Dermis blood vessel endothelial cell (primary cell): ENCODE measurements at regions not wholly inside any gene's neighbourhood (a gene's known extent, or its start where the extent isn't known, plus 50 kb on each side); places are given as distances from the start of the nearest gene placed in this dataset.

Source experiments
- DNase-seq: peaks from one replicate; pipeline ENCODE4 v3.0.0; 2010

DNA sequence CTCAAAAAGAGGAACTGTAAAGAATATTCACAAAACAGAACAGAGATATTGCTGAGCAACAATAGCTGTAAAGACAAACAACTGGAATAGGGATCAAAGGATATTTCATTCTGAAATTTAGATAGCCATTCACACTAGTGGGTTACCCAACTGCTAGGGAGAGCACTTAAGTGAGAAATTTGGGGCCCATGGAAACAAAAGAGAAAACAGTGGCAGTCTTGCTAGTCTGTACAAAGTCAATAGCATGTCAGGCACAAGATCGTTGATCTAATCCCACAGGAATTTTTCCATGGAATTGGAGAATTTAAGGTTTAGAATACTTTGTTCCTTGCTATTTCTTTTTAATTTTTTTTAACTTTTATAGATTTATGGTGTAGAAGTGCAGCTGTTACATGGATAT, 467.0 kb downstream of the PCDH18 start:
- no peak for DNase-seq

DNA sequence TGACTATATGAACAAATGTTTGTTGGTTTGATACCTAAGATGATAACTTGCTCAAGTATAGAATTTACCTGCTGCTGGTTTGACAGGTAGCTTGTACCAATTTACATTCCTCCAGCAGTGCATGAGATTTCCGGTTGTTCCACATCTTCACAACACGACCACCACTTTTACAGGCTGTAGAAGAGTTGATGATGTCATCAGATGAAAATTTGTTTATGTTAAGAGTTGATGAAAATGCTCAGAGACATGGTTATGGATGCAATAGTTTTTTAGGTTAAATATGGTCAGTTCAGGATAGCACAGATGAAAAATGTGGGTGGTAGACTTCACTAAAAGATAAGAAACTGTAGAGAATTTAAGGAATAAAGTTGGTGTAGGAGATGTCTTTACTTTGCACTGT, 468.3 kb downstream of the PCDH18 start:
- no peak for DNase-seq

DNA sequence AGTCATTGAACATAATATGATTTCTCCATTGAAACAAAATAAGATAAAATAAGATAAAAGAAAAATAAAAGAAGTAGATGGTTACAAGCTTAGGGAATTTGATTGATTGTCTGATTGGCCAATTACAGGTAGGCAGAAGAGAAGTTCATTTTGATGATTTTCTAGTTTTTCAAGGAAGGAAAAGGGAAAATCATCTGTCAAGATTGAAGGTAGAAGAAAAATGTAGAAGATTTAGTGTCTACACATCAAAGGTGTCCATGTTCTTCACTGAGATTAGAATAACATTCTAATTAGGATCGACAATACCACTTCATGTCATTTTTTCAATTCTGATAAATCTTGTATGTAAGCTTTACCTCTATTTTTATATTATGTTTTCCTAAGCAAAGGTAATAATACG, 489.1 kb downstream of the PCDH18 start:
- no peak for DNase-seq

DNA sequence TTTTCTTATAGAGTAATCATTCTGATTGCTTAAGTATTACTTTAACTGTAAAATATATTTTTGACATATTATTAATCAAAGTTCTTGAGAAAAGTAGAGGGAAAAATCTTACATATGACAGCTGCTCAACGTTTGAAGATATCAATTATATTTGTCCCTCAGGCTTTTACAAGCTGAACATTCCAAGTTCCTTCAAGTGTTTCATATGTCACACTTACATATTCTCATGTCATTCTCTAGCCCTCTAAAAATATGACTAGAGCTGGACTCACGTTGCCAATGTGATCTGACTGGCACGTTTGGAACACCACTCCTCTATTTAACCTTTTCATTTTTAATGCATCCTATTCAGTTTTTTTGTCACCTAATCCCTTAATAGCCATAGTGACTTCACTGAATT, 492.9 kb downstream of the PCDH18 start:
- DNase-seq, result no peak

DNA sequence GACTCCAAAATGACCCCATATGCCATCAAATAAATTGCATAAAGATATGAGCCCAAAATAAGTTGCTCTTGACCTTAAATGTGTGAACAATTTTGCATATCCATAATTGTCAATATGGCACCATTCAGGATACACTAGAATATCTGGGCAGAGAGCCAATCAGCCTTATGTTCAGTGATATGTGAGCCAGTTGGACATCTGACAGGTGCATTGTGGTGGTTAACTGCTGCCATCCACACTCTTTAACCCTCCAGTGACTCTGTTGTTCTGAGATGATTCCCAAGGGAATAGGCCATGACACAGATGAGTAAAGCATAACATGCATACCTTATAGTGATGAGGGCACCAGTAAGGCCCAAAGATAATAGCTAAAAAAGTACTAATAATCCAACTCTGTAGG, 500.1 kb downstream of the PCDH18 start:
- no peak for DNase-seq

DNA sequence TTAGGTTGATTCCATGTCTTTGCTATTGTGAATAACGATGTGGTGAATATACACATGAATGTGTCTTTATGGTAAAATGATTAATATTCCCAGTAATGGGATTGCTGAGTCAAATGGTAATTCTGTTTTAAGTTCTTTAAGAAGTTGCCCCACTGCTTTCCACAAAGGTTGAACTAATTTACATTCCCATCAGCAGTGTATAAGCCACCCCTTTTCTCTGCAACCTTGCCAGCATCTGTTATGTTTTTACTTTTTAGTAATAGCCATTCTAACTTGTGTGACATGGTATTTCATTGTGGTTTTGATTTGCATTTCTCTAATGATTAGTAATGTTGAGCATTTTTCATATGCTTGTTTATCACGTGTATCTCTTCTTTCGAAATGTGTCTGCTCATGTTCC, 503.3 kb downstream of the PCDH18 start:
- DNase-seq, result no peak

DNA sequence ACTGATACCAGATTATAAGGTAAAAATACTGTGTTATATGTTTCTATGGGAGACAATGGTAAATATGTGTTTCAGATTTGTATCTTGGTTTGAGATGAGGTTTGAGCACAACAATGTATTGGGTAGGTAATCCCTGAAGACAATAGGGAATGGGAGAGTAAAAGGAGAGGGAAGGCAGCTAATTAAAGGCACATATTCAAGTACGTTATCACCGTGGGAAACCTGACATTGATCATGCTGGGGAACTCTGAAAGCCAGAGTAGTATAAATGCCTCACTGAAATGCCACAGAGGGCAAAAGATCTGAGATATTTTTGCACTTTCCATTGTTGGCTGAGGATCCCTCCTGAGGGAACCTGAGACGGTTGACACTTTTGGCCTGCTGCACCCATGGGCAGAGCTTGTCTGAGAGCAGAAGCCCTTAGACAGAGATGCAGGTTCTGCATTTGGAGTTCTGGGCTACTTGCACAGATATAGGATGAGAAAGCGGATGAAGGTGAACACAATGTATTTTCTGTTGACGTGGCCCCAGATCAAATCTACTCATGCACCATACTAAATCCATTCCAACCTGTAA, 506.7 kb downstream of the PCDH18 start:
- no peak for DNase-seq

DNA sequence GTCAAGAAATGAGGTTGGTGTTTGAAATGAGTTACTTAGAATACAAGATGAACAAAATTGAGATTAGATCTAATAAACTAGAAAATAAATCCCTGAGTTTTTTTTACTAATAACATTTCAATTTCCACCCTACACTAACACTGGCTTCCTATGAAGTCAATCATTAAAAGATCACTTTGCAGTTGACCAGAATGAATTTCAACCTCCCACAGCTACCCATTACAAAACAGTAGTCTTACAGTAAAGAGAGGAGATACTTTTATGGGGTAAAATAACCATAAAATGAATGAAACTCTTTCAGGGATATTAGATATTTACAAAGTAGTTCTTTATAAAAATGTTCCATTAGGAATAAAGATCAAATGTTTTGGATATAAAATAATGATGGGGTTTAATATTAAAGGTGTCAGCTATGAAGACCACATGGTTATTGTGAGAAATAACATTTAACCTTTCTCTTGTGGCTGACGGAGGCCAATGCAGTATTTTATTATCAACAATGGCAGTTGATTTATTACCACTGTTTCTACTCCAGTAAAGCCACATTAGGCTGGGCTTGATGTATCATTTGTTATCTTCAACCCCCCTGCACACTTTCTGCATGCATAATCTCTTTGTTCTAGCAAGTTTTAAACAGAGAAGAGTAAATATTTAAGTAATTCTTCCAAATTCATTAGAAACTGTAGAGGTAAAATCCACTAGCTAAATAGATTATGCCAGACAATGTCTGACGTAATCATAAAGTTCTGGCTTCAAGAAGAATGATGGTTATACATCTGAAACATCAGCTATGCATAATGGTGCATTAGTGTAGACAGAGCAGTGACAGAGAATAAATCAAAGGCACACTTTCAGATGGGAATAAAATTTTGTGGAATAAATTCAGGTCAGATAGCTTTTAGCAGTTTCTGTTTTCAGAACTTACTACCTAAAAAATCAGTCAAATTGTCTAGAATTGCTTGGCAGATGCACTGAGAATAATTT, 516.6 kb downstream of the PCDH18 start:
- DNase-seq, result no peak

DNA sequence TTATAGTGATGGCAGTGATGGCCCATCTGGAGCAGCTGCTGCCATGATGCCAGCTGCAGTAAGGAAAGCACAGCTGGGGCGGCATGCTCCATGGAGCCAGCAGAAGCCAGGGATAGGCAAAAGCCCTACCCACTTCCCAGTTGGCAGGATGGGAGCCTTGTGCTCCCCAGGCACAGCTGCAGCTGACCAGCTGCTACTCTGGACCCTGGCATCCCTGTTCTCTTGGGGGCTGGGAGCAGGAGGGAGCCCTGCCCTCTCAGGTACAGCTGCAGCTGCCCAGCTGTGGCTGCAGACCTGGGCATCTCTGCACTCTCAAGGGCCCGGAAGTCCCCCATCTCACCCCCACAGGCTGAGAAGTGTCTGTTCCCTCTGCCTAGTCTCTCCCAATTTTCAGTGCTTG, 531.9 kb downstream of the PCDH18 start:
- DNase-seq, result no peak

DNA sequence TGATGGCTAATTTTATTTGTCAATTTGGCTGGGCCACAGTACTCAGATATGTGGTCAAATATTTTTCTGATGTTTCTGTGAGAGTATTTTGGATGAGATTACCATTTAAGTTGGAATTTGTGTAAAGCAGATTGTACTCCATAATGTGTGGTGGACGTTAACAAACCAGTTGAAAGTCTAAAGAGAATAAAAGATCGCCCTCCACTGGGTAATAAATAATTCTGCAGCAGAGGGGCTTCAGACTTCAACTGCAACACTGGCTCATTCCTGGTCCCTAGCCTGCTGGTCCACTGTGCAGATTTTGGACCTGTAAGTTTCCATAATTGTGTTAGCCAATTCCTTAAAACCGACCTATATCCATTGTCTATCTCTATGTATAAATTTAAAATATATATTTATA, 540.3 kb downstream of the PCDH18 start:
- no peak for DNase-seq

DNA sequence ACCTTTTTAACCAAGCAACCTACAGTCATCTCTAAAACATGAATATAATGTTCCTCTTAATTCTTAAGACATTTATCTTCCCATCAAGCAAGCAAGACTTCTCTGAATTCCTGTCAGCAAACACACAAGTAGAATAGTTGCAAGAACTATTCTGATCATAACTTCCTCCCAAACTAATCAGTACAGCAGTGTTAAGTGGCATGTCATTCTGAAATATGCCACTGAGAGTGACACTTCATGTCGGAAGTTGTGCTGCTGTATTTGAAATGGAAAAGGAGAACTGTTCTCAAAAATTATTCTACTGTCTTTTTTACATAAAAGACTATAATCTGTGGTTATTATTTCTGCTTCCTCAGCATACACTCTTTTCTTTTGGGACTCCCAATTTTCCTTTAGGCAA, 546.6 kb downstream of the PCDH18 start:
- no peak for DNase-seq

DNA sequence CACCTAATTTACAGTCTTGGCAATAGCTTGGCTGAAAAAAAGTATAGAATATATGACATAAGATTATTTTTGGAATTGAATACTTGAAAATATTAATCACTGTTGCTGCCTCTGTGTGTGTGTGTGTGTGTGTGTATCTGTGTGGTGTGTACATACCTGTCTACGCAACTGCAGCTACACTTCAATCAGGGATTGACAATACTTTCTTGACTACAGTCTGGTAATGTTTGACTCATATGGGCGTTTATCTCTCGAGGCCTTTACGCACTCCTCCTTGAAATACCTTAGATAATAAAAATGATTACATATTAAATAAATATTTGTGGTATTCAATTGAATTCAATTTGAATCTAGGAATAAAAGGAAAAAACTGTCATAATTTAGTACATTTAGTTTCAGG, 565.2 kb downstream of the PCDH18 start:
- no peak for DNase-seq

DNA sequence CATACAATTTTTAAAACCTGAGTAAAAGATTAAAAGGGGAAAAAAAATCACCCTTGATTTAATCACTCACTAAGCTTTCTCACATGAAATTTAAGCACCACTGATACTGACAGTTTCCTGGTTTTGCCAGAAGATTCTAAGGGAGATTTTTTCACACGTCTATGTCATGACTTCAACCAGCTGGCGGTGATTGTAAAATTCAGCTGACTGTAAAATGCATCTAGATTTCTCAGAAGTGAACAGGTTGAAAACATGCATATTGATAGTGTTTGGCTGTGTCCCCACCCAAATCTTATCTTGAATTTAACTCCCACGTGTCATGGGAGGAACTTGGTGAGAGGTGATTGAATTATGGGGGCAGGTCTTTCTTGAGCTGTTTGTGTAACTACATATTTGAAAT, 566.8 kb downstream of the PCDH18 start:
- DNase-seq, result no peak

DNA sequence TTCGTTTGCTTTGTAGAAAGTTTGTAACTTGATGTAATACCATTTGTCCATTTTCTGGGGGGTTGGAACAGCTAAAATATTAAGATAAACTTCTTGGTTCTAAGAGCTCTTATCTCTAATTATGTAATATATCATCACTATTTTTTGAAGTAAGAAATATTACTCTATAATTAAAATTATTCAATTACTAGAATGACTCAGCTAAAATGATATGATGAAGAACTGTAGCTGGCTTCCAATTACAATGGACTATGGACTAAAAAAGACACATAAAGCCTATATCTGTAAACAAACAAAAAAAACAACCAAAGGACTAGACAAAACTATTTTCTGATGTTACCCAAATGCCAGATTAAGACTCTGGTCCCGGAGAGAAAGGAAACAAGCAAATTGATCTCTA, 569.4 kb downstream of the PCDH18 start:
- no peak for DNase-seq

DNA sequence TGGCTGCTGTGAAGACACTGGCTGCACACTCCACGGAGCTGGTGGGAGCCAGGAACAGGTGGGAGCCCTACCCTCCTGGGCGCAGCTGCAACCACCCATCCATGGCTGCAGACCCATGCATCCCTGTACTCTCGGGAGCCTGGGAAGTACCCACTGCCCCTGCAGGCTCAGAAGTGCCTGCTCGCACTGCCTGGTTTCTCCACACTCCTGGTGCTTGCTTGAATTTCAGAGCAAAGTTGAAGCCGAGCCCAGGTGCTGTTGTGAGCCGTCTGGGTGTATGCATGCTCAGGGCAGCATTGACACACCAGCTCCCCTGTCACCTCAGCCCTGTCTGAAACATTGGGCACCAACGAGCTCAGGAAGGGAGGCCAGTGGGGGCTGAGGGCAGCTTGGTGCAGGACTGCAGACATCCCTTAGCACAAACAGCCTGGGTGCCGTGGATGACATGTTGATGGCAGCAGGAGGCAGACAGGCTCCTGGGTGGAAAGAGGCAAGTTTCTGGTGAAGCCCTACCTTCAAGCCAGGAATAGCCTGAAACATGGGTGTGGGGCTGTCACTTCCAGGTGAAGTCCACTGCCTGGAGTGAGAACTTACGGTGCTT, 585.9 kb downstream of the PCDH18 start:
- no peak for DNase-seq

DNA sequence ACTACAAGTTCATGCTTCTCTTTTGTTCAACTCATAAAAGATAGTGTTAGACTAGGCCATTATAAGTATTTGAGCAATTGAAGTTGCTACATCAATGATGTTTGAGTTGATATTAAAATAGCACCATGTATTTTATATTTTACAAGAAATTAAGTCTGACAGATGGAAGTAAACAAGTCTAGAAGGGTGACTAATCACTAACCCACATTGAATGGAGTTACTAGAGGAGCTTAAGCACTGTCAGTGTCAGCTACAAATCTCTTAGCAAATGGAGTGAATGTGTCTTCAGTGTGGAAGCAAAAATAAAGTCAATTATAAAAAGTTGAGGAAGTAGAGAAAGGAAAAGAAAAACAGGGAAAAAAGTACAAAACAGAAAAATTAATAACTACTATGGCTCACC, 592.5 kb downstream of the PCDH18 start:
- no peak for DNase-seq

DNA sequence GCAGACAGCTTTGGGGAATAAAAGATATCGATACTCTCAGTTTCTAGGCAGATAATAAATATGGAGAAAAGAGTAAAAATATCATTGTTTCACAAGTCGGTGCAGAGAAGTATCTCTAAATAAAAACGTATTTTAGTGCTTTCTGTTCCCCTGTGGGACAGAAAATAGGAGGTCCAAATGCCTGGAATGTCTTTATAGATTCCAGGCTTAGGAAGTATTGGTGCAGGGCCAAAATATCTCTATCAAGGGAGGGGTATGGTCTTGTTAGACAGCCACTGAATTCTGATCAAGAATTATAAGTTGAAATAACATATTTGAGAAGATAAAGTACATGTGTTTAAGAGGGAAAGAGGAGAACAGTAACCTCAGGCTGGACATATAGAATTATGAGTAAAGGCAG, 596.4 kb downstream of the PCDH18 start:
- no peak for DNase-seq

DNA sequence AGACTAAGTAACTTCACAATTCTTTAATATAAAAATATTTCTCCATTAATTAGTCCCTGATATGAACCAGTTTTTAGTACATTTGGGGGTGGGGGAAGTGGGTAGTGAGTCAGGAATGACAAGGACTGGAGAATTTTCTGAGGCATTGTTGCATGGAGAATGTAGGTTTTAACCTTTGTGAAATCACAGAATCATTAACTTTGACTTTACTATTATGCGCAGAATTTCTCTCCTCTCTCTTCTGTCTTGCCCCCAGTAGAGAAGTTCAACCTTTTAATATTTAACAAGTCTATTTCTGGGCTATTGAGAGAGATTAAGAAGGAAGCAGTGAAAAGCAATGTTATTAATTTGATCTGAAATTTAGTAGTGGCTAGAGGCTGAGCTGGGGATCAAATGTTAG, 597.0 kb downstream of the PCDH18 start:
- DNase-seq, result no peak

DNA sequence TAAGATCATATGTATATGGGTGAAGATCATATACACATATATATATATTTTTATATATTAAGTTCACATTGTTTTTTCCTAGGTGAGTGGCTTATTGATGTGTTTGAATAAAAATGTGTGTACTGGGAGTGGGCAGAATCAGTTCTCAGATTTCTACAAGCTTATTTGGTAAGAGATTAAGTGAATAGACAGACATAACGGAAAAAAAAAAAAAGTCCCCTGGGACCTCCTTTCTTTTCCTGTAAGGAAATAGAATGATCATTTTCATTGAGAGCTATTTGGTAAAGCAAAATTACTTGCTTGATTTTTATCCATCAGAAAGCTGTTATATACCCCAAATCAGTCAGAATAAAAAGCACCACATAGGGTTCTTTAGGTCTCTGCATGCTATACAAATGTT, 597.7 kb downstream of the PCDH18 start:
- no peak for DNase-seq

DNA sequence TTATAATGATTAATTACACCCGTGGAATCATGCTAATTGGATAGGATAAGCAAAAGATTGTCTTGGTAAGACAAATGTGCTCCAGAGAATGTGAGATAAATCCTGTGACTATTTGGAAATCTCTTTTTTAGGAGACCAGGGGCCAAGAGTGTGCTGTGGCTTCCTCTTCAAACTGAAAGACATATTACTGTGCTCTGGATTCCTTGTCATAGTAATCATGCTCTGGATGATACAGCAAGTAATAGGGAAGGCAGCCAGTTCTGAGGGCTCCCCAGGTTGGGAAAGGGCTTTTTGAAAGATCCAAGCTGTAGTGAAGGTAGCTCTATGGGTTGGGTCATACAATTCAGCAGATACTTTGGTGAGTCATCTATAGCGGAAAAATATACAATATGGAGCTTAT, 600.5 kb downstream of the PCDH18 start:
- no peak for DNase-seq

DNA sequence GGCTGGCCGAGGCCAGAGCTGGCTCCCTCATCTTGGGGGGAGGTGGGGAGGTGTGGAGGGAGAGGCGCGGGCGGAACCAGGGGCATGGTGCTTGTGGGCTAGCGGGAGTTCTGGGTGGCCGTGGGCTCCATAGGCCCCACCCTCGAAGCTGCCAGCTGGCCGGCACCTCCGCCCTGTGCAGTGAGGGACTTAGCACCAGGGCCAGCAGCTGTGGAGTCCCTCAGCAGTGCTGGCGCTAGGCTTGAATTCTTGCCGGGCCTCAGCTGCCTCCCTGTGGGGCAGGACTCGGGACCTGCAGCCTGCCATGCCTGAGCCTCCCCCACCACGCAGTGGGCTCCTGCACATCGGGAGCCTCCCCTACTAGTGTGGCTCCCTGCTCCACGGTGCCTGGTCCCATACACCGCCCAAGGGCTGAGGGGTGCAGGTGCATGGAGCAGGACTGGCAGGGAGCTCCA, 603.3 kb downstream of the PCDH18 start:
- no peak for DNase-seq

DNA sequence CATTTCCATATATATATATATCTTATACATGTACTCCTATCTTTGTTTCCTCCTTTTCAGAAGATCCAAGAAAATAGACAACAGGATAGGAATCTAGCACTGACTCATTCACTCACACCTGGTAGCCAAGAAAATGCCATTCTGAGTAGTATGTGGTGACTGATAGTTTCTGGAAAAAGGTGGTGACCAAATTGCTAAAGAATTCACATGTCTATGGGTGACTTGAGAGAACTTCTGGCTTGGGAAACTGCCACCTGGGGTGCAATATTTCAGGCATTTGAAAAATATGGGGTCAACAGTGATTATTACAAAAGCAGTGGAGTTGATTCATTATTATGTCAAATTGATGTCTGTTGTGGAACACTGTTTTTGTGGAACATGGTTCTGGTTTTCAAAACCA, 605.1 kb downstream of the PCDH18 start:
- DNase-seq, result no peak

DNA sequence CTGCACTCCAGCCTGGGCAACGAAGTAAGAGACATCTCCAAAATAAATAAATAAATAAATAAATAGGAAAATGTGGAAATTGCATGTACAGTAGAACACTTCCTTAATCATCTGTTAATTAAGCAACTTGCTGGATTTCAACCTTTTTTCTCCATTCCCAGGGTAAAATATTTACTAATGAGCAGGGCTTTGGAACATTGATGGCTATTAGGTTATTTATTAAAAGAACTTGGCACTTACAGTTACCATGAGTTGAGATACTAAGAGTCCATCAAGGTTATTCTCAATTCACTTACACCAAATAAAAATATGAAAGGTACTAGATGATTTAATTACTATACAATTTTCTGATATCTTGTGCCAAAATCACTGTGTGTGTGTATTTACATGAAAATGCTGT, 607.1 kb downstream of the PCDH18 start:
- no peak for DNase-seq

DNA sequence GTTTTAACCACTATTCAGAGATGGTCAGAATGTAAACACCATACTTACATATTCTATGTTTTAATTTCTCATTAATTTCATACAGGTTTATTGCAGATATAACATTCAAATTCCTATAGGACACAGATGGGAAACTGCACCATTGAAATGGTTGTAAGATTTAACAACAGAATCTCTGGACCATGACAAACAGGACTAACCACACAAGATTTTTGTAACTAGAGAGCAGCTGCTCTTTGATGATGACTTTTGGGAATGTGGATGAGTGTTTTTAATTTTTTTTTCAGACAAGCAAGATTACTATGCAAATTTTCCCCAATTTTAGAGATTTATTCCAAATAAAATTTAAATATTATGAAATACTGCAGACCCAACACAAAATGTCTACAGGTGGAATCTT, 610.2 kb downstream of the PCDH18 start:
- no peak for DNase-seq
